ENCODE measurements at regions not wholly inside any gene's neighbourhood (a gene's known extent, or its start where the extent isn't known, plus 50 kb on each side); places are given as distances from the start of the nearest gene placed in this dataset.

GRCh38 chr2:42965196-42965595 lies 172.8 kb upstream of the HAAO start:
- TF ChIP-seq REST (IDR thresholded peaks at IDR 0.05; ENCODE audit: insufficient read depth in 1 of 2, low read depth in 2 of 2, low read length in 2 of 2) (no peak), POLR2AphosphoS5 (IDR thresholded peaks at IDR 0.05; ENCODE audit: low read depth, low read length) (no peak), SIN3A (IDR thresholded peaks at IDR 0.05; ENCODE audit: borderline replicate concordance, insufficient read depth, low read length) (no peak), TAF1 (IDR thresholded peaks at IDR 0.05; ENCODE audit: borderline replicate concordance, insufficient read depth, low read length) (no peak), FOXP2 (optimal IDR thresholded peaks at IDR 0.05; ENCODE audit: borderline replicate concordance, extremely low read depth, extremely low read length, insufficient read depth) (no peak)

GRCh38 chr2:42964439-42965083 lies 172.2 kb upstream of the HAAO start:
- no peak for TF ChIP-seq SIN3A (IDR thresholded peaks at IDR 0.05; ENCODE audit: borderline replicate concordance, insufficient read depth, low read length)
- no peak for TF ChIP-seq FOXP2 (optimal IDR thresholded peaks at IDR 0.05; ENCODE audit: borderline replicate concordance, extremely low read depth, extremely low read length, insufficient read depth)

GRCh38 chr2:42963452-42964068 lies 171.2 kb upstream of the HAAO start:
- no peak for TF ChIP-seq FOXP2 (optimal IDR thresholded peaks at IDR 0.05; ENCODE audit: borderline replicate concordance, extremely low read depth, extremely low read length, insufficient read depth)
- TF ChIP-seq REST (IDR thresholded peaks at IDR 0.05; ENCODE audit: insufficient read depth in 1 of 2, low read depth in 2 of 2, low read length in 2 of 2): no peak
- no peak for TF ChIP-seq SIN3A (IDR thresholded peaks at IDR 0.05; ENCODE audit: borderline replicate concordance, insufficient read depth, low read length)
- no peak for TF ChIP-seq TAF1 (IDR thresholded peaks at IDR 0.05; ENCODE audit: borderline replicate concordance, insufficient read depth, low read length)
- no peak for TF ChIP-seq POLR2AphosphoS5 (IDR thresholded peaks at IDR 0.05; ENCODE audit: low read depth, low read length)

GRCh38 chr2:42962508-42962953 lies 170.1 kb upstream of the HAAO start:
- no peak for TF ChIP-seq SIN3A (IDR thresholded peaks at IDR 0.05; ENCODE audit: borderline replicate concordance, insufficient read depth, low read length)
- no peak for TF ChIP-seq REST (IDR thresholded peaks at IDR 0.05; ENCODE audit: insufficient read depth in 1 of 2, low read depth in 2 of 2, low read length in 2 of 2)
- TF ChIP-seq POLR2AphosphoS5 (IDR thresholded peaks at IDR 0.05; ENCODE audit: low read depth, low read length): no peak

GRCh38 chr2:42961961-42962360 lies 169.6 kb upstream of the HAAO start:
- TF ChIP-seq FOXP2 (optimal IDR thresholded peaks at IDR 0.05; ENCODE audit: borderline replicate concordance, extremely low read depth, extremely low read length, insufficient read depth): no peak
- no peak for TF ChIP-seq POLR2AphosphoS5 (IDR thresholded peaks at IDR 0.05; ENCODE audit: low read depth, low read length)
- no peak for TF ChIP-seq TAF1 (IDR thresholded peaks at IDR 0.05; ENCODE audit: borderline replicate concordance, insufficient read depth, low read length)
- no peak for TF ChIP-seq SIN3A (IDR thresholded peaks at IDR 0.05; ENCODE audit: borderline replicate concordance, insufficient read depth, low read length)
- TF ChIP-seq REST (IDR thresholded peaks at IDR 0.05; ENCODE audit: insufficient read depth in 1 of 2, low read depth in 2 of 2, low read length in 2 of 2): no peak

All from PFSK-1 (cell line).